ENCODE measurements at regions not wholly inside any gene's neighbourhood (a gene's known extent, or its start where the extent isn't known, plus 50 kb on each side); places are given as distances from the start of the nearest gene placed in this dataset.

DNA sequence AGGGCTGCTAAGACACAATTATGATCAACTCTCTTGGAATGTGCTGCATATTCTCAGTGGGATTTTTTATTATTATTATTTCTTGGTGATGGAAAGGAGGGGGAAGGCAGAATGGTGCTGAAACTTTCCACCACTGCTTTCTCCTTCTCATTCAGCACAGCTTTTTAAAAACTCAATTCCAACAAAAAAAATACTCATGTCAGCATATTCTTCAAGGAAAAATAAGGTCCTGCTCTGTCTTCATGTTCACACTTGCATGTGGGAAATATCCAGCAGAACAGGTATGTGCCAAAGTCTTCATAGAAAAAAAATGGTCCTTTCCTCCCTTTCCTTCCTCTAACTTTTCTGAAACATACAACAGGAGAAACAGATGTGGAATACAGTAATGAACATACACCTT lies 144.0 kb upstream of the ADAMTS3 start:
- TF ChIP-seq, protein P1, sequence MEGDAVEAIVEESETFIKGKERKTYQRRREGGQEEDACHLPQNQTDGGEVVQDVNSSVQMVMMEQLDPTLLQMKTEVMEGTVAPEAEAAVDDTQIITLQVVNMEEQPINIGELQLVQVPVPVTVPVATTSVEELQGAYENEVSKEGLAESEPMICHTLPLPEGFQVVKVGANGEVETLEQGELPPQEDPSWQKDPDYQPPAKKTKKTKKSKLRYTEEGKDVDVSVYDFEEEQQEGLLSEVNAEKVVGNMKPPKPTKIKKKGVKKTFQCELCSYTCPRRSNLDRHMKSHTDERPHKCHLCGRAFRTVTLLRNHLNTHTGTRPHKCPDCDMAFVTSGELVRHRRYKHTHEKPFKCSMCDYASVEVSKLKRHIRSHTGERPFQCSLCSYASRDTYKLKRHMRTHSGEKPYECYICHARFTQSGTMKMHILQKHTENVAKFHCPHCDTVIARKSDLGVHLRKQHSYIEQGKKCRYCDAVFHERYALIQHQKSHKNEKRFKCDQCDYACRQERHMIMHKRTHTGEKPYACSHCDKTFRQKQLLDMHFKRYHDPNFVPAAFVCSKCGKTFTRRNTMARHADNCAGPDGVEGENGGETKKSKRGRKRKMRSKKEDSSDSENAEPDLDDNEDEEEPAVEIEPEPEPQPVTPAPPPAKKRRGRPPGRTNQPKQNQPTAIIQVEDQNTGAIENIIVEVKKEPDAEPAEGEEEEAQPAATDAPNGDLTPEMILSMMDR (IDR thresholded peaks at IDR 0.05) = no peak
- TF ChIP-seq POLR2A (IDR thresholded peaks at IDR 0.05) (no peak), POLR2AphosphoS5 (IDR thresholded peaks at IDR 0.05; ENCODE audit: insufficient read depth in 1 of 2, low read depth in 1 of 2) (no peak)
